ENCODE measurements at regions not wholly inside any gene's neighbourhood (a gene's known extent, or its start where the extent isn't known, plus 50 kb on each side); places are given as distances from the start of the nearest gene placed in this dataset.

- Histone ChIP-seq H3K9me3 (replicated peaks in 1 of 3) (no peaks in the 10 kb centered on the region), H3K36me3 (replicated peaks in 1 of 2) (no peaks in the 10 kb centered on the region), H3K4me1 (replicated peaks in 1 of 2) (no peaks in the 10 kb centered on the region), H3K27ac (no peak overlapping the region), H3K4me3 (no peak overlapping the region), H3K27me3 (no peaks in the 10 kb centered on the region)
- intact Hi-C loops (cut with DNase I), result loop anchor here (5.0 to 10.0 kb wide), 4 partner anchors 39 to 806 kb away; no protein-coding TSS in a partner anchor
- TF ChIP-seq CTCF (IDR thresholded peaks at IDR 0.05) (no peak), POLR2A (IDR thresholded peaks at IDR 0.05) (no peak)
- DNase-seq, result no peak
Observed at GRCh38 chr12:59151243-59151642, 230.9 kb upstream of the LRIG3 start.

GRCh38 chr12:59149995-59150642, 229.8 kb upstream of the LRIG3 start:
- no peaks in the 10 kb centered on the region for H3K27me3 ChIP-seq
- peak in 5 of 7 donors; percentile 11 to 35 (median 22) for DNase-seq
- no peak overlapping the region for H3K27ac ChIP-seq
- no peaks in the 10 kb centered on the region for H3K9me3 ChIP-seq (replicated peaks in 1 of 3)
- 45 to 50% (median 49%) methylated on average over 2 of the region's 2 CpGs for WGBS, 4 donors
- peak; percentile 60 to 99 (median 95) for TF ChIP-seq CTCF (IDR thresholded peaks at IDR 0.05)
- TF ChIP-seq POLR2A (IDR thresholded peaks at IDR 0.05), result no peak
- H3K4me1 ChIP-seq (replicated peaks in 1 of 2), result no peaks in the 10 kb centered on the region
- H3K36me3 ChIP-seq (replicated peaks in 1 of 2), result no peaks in the 10 kb centered on the region
- H3K4me3 ChIP-seq, result no peak overlapping the region
- intact Hi-C loops (cut with DNase I), result loop anchor here (5.0 to 10.0 kb wide), 4 partner anchors 38 to 805 kb away; no protein-coding TSS in a partner anchor

- Histone ChIP-seq H3K27me3 (no peaks in the 10 kb centered on the region), H3K27ac (no peak overlapping the region), H3K36me3 (replicated peaks in 1 of 2) (no peaks in the 10 kb centered on the region), H3K4me3 (no peak overlapping the region), H3K4me1 (replicated peaks in 1 of 2) (no peaks in the 10 kb centered on the region), H3K9me3 (replicated peaks in 1 of 3) (no peaks in the 10 kb centered on the region)
- intact Hi-C loops (cut with DNase I), result no loop called here
- 77 to 88% (median 87%) methylated on average over 1 of the region's 1 CpG for WGBS, 4 donors
- DNase-seq, result no peak
- TF ChIP-seq CTCF (IDR thresholded peaks at IDR 0.05), result no peak
- TF ChIP-seq POLR2A (IDR thresholded peaks at IDR 0.05), result no peak
Observed at GRCh38 chr12:59147791-59148190, 227.5 kb upstream of the LRIG3 start.

GRCh38 chr12:59142183-59142790, 222.0 kb upstream of the LRIG3 start:
- Histone ChIP-seq H3K27ac (no peak overlapping the region), H3K4me1 (replicated peaks in 1 of 2) (no peaks in the 10 kb centered on the region), H3K4me3 (no peak overlapping the region), H3K36me3 (replicated peaks in 1 of 2) (no peaks in the 10 kb centered on the region), H3K27me3 (no peaks in the 10 kb centered on the region), H3K9me3 (replicated peaks in 1 of 3) (no peaks in the 10 kb centered on the region)
- intact Hi-C loops (cut with DNase I), result no loop called here
- TF ChIP-seq CTCF (IDR thresholded peaks at IDR 0.05) (no peak), POLR2A (IDR thresholded peaks at IDR 0.05) (no peak)
- WGBS, 4 donors, result 70 to 79% (median 76%) methylated on average over 4 of the region's 4 CpGs
- no peak for DNase-seq
